Heart left ventricle (tissue), 13 donors: ENCODE measurements at regions not wholly inside any gene's neighbourhood (a gene's known extent, or its start where the extent isn't known, plus 50 kb on each side); places are given as distances from the start of the nearest gene placed in this dataset.

Experiments used
- CTCF ChIP-seq, 12 donors: fragments of 200-600 bp; sonication (generic) in 4 of 12; IDR thresholded peaks; one replicate each; pipeline versions ENCODE4 v1.5.0 to v1.8.0; 2018 to 2022; ENCODE audit warnings: antibody characterized with exemption in 12 of 12, mild to moderate bottlenecking in 5 of 12
- POLR2A ChIP-seq, 2 donors: fragments of 450-650 bp; IDR thresholded peaks; one replicate each; pipeline ENCODE4 v1.6.1; 2017; ENCODE audit warnings: antibody characterized with exemption in 2 of 2, mild to moderate bottlenecking in 2 of 2, moderate library complexity in 2 of 2
- donor health status: ischemic (EF 13 %, LVEDD 7.1; RV severe dilation, severe dysfunction).
- donor health status: DM: no; HTN: yes; CAD: no.
- donor health status: DM: no; HTN: no; CAD: no.
- donor health status: ischemic (EF 25% LVEDD 6.9; RV normal size, moderate dysfunction).
- donor health status: ischemic (EF 25% LVEDD 5.7; RV mildly dilated, moderate dysfunction).
- donor health status: ischemic (EF 35%, LVEDD 5.7; RV mildly dilated, moderate dysfunction).
- donor health status: nonischemic (EF 11% LVEDD 7.7; RV severe dilation, severe dysfunction).
- donor health status: DM: yes; HTN: yes; CAD: no.
- donor health status: PGD.
- donor health status: ischemic (EF 29% LVEDD 5.4; RV normal size, mild dysfunction).
- donor health status: nonischemic (EF 23%, LVEDD 6.1; RV moderate dilation, normal function).

DNA sequence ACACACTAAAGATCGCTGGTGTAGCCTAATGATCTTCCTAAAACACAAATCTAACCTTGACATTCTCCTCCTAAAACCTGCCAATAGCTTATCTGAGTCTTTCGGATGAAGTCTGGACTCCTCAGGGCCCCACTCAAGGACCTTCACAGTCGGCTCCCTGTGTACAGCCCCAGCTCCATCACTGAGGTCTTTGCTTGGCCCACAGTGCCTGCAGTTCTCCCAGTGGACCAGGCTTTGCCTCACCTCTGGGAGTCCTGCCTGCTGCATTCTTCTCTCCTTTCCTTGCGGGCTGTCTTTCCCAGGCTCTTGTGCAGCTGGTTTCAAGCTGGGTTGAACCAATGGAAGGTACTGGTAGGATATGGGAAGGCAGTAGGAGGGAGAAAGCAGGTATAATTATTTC, 122.6 kb upstream of the FERMT1 start:
- TF ChIP-seq CTCF (IDR thresholded peaks at IDR 0.05): no peak
- TF ChIP-seq POLR2A (IDR thresholded peaks at IDR 0.05): no peak
